Subcutaneous abdominal adipose tissue (tissue), 5 donors: ENCODE measurements at regions not wholly inside any gene's neighbourhood (a gene's known extent, or its start where the extent isn't known, plus 50 kb on each side); places are given as distances from the start of the nearest gene placed in this dataset.
"Not testable (repeated sequence)": the region's sequence is repeated elsewhere in the genome, so short reads cannot be mapped to it uniquely, and the experiment has no call there.

Source experiments
- H3K27ac ChIP-seq: one replicate; pipeline ENCODE4 v1.7.0; 2013; ENCODE audit warnings: low read depth, mild to moderate bottlenecking, inconsistent platforms, low read length, moderate library complexity
- H3K27me3 ChIP-seq, 5 donors: one replicate each; pipeline ENCODE4 v1.7.0; 2013; ENCODE audit warnings: low read length in 5 of 5, inconsistent platforms in 1 of 5; ENCODE audit not compliant: control insufficient read depth in 5 of 5, insufficient read depth in 4 of 5
- H3K36me3 ChIP-seq, 5 donors: one replicate each; pipeline ENCODE4 v1.7.0; 2013; ENCODE audit warnings: low read length in 5 of 5; ENCODE audit not compliant: control insufficient read depth in 5 of 5, insufficient read depth in 5 of 5
- H3K4me1 ChIP-seq, 5 donors: one replicate each; pipeline ENCODE4 v1.7.0; 2013; ENCODE audit warnings: low read length in 5 of 5, mild to moderate bottlenecking in 3 of 5, moderate library complexity in 1 of 5; ENCODE audit not compliant: control insufficient read depth in 5 of 5, insufficient read depth in 5 of 5
- H3K4me3 ChIP-seq, 5 donors: one replicate each; pipeline ENCODE4 v1.7.0; 2013; ENCODE audit warnings: low read length in 5 of 5, low read depth in 1 of 5
- H3K9ac ChIP-seq, 5 donors: one replicate each; pipeline ENCODE4 v1.7.0; 2013; ENCODE audit warnings: low read length in 5 of 5, mild to moderate bottlenecking in 4 of 5, moderate library complexity in 3 of 5
- H3K9me3 ChIP-seq, 5 donors: one replicate each; pipeline ENCODE4 v1.7.0; 2013; ENCODE audit warnings: low read length in 5 of 5; ENCODE audit not compliant: control insufficient read depth in 5 of 5
- donor health status: healthy.
- donor health status: healthy.
- donor health status: healthy.
- donor health status: healthy.
- donor health status: healthy.

GRCh38 chr1:188017921-188018320 is 1189.2 kb downstream of the PLA2G4A start:
- Histone ChIP-seq H3K9me3 (peaks cover 0 to 4% (median 0%) of the 10 kb centered on the region in 5 donors), H3K27me3 (no peaks in the 10 kb centered on the region), H3K4me1 (no peaks in the 10 kb centered on the region), H3K27ac (no peak overlapping the region), H3K9ac (no peak overlapping the region), H3K36me3 (no peaks in the 10 kb centered on the region), H3K4me3 (no peak overlapping the region)

DNA sequence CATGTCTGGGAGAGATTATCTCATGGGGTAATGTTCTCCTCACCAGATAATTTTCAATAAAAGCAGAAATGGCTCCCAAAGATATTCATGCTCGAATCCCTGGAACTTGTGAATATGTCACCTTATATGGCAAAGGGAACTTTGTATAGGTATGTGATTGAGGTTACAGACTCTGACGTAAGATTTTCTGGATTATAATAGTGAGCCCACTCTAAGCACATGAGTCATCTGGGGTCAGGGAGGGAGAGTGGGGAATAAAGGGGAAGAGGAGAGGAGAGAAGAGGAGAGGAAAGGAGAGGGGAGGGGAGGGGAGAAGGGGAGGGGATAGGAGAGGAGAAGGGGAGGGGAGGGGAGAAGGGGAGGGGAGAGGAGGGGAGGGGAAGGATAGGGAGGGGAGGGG is 1193.9 kb downstream of the PLA2G4A start:
- H3K36me3 ChIP-seq: no peaks in the 10 kb centered on the region
- H3K4me1 ChIP-seq: no peaks in the 10 kb centered on the region
- H3K9me3 ChIP-seq: peaks cover 0 to 4% (median 0%) of the 10 kb centered on the region in 5 donors
- H3K9ac ChIP-seq: no peak overlapping the region
- no peak overlapping the region for H3K4me3 ChIP-seq
- no peaks in the 10 kb centered on the region for H3K27me3 ChIP-seq
- H3K27ac ChIP-seq: no peak overlapping the region

DNA sequence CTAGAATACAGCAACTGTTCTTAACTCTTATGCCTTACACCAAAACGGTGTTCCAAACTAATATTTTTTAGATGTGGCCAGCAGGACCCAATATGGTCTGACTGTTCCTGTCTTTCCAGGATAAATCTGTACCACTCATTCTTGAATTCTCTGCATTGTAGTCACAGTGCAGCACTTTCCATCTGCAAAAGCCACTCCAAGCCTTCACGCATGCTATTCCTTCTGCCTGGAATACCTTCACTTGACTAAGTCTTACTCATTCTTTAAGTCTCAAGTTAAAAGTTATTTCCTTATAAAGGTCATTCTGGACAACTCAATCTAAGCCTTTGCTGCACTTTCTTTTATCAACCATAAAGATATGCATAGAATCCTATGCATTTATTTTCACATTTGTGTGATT is 1194.5 kb downstream of the PLA2G4A start:
- Histone ChIP-seq H3K4me3 (no peak overlapping the region), H3K27ac (no peak overlapping the region), H3K36me3 (no peaks in the 10 kb centered on the region), H3K4me1 (no peaks in the 10 kb centered on the region), H3K27me3 (no peaks in the 10 kb centered on the region), H3K9ac (no peak overlapping the region), H3K9me3 (peaks cover 0 to 4% (median 0%) of the 10 kb centered on the region in 5 donors)

DNA sequence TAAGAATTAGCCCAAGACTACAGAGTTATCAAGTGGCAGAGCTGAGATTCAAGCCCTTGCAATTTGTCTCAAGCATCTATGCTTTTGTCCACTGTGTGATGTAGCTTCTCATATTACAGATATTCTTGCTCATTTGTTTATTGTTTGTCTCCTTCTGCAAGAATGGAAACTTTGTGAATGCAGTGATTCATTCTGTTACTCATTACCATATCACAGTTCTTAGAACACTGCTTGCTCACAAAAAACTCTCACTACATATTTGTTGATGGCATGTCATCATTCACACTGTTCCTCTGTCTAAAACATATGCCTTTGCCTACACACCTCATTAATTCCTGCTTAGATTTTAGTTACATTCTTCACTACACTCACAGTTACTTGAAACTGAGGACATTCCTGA is 1198.9 kb downstream of the PLA2G4A start:
- Histone ChIP-seq H3K4me3 (no peak overlapping the region), H3K27me3 (no peaks in the 10 kb centered on the region), H3K27ac (no peak overlapping the region), H3K9me3 (no peaks in the 10 kb centered on the region), H3K4me1 (no peaks in the 10 kb centered on the region), H3K9ac (no peak overlapping the region), H3K36me3 (no peaks in the 10 kb centered on the region)

GRCh38 chr1:188037572-188037971 is 1208.8 kb downstream of the PLA2G4A start:
- H3K27ac ChIP-seq, H3K4me3 ChIP-seq, H3K4me1 ChIP-seq, H3K9me3 ChIP-seq, H3K9ac ChIP-seq, H3K36me3 ChIP-seq, H3K27me3 ChIP-seq: not testable (repeated sequence)

GRCh38 chr1:188043536-188044245 is 1214.9 kb downstream of the PLA2G4A start:
- H3K9ac ChIP-seq: no peak overlapping the region

DNA sequence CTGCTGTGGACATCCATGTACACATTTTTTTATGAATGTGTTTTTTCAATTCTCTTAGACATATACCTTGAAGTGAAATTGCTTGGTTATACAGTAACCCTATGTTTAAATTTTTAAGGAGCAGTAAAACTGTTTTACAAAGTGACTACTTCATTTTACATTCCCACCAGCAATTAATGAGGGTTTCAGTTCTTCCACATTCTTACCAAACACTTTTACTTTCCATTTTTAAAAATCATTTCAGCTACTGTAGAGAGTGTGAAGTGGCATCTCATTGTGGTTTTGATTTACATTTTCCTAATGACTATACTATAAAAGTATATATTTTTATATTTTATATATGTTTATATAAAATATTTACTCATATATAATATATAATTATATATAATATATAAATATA is 1221.5 kb downstream of the PLA2G4A start:
- Histone ChIP-seq H3K27ac (no peak overlapping the region), H3K27me3 (no peaks in the 10 kb centered on the region), H3K4me1 (no peaks in the 10 kb centered on the region), H3K9ac (no peak overlapping the region), H3K9me3 (no peaks in the 10 kb centered on the region), H3K4me3 (no peak overlapping the region), H3K36me3 (no peaks in the 10 kb centered on the region)

More at GRCh38 chr1:188043536-188044245, 1214.9 kb downstream of the PLA2G4A start:
- Histone ChIP-seq H3K36me3 (no peaks in the 10 kb centered on the region), H3K27ac (no peak overlapping the region), H3K27me3 (no peaks in the 10 kb centered on the region), H3K4me1 (no peaks in the 10 kb centered on the region), H3K4me3 (no peak overlapping the region), H3K9me3 (no peaks in the 10 kb centered on the region)

GRCh38 chr1:188056011-188056410 is 1227.3 kb downstream of the PLA2G4A start:
- Histone ChIP-seq H3K9me3 (peaks cover 0 to under 1% (median 0%) of the 10 kb centered on the region in 5 donors), H3K9ac (no peak overlapping the region), H3K4me3 (no peak overlapping the region), H3K36me3 (no peaks in the 10 kb centered on the region), H3K27ac (no peak overlapping the region), H3K4me1 (no peaks in the 10 kb centered on the region), H3K27me3 (no peaks in the 10 kb centered on the region)

DNA sequence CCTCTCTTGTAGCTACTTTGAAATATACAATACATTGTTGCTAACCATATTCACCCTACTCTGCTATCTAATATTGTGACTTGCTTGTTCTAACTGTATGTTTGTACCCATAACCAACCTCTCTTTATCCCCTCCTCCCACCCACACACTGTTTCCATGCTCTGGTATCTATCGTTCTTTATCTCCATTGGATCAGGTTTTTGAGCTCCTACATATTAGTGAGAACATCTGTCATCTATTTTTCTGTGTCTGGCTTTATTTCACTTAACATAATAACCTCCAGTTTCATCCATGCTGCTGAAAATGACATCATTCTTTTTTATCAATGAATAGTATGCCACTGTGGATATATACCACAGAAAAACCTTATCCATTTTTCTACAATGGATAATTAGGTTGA is 1230.1 kb downstream of the PLA2G4A start:
- Histone ChIP-seq H3K9ac (no peak overlapping the region), H3K27me3 (no peaks in the 10 kb centered on the region), H3K36me3 (no peaks in the 10 kb centered on the region), H3K4me3 (no peak overlapping the region), H3K9me3 (peaks cover 0 to 2% (median 0%) of the 10 kb centered on the region in 5 donors), H3K27ac (no peak overlapping the region), H3K4me1 (no peaks in the 10 kb centered on the region)

DNA sequence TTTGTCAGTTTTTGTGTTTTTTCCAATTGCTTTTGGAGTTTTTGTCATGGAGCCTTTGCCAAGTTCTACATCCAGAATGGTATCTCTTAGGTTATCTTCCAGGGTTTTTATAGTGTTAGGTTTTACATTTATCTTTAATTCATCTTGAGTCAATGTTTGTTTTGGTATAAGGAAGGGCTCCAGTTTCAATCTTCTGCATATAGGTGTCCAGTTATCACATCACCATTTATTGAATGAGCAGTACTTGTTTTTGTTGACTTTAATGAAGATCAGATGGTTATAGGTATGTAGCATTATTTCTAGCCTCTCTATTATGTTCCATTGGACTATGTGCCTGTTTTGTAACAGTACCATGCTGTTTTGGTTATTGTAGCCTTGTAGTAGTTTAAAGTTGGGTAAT is 1233.1 kb downstream of the PLA2G4A start:
- Histone ChIP-seq H3K27me3 (no peaks in the 10 kb centered on the region), H3K4me3 (no peak overlapping the region), H3K4me1 (no peaks in the 10 kb centered on the region), H3K9ac (no peak overlapping the region), H3K27ac (no peak overlapping the region), H3K36me3 (no peaks in the 10 kb centered on the region), H3K9me3 (peaks cover 0 to 3% (median 0%) of the 10 kb centered on the region in 5 donors)
